PC-9 (cell line): ENCODE measurements at regions not wholly inside any gene's neighbourhood (a gene's known extent, or its start where the extent isn't known, plus 50 kb on each side); places are given as distances from the start of the nearest gene placed in this dataset.

Experiments
- BruUV-seq: library from RNA; stranded (reverse); fragments of 400-500 nt; replicated peaks from 2 replicates; lab custom pipeline; 2021; lab: Mats Ljungman, UMichigan
- CTCF ChIA-PET: fragments of 300-600 bp; sonication (Branson Sonifier 250); formaldehyde crosslinking; loops from one replicate; lab custom pipeline; 2022; ENCODE audit warnings: antibody characterized with exemption; lab: Charles Lee
- POLR2A ChIA-PET: fragments of 300-600 bp; sonication (Branson Sonifier 250); formaldehyde crosslinking; loops from one replicate; lab custom pipeline; 2022; ENCODE audit warnings: antibody characterized with exemption; ENCODE audit not compliant: unreplicated experiment; lab: Charles Lee
- DNase-seq, 2 experiments: peaks; one replicate each; pipeline versions ENCODE4 v3.0.0 to v3.0.0-alpha.2; 2015 to 2022; ENCODE audit warnings: mixed read lengths in 1 of 2
- H2AFZ ChIP-seq: fragments of 200-600 bp; sonication (generic); 2 replicates; pipeline ENCODE4 v1.8.1; 2017; ENCODE audit warnings: antibody characterized with exemption
- H3F3A ChIP-seq: fragments of 200-600 bp; sonication (generic); 2 replicates; pipeline ENCODE4 v1.8.1; 2017; ENCODE audit warnings: antibody characterized with exemption, mild to moderate bottlenecking, low read depth; ENCODE audit not compliant: insufficient read depth
- H3K27ac ChIP-seq: fragments of 200-600 bp; sonication (generic); 2 replicates; pipeline ENCODE4 v1.6.1; 2016; ENCODE audit warnings: mixed run types
- H3K27me3 ChIP-seq: fragments of 200-600 bp; sonication (generic); 2 replicates; pipeline ENCODE4 v1.6.1; 2016; ENCODE audit warnings: low read depth, mixed run types; ENCODE audit not compliant: insufficient read depth
- H3K36me3 ChIP-seq: fragments of 200-600 bp; sonication (generic); 2 replicates; pipeline ENCODE4 v1.6.1; 2016; ENCODE audit warnings: low read depth, mixed run types
- H3K4me1 ChIP-seq: fragments of 200-600 bp; sonication (generic); replicated peaks from 2 replicates; pipeline ENCODE4 v1.6.1; 2016; ENCODE audit warnings: mixed run types; ENCODE audit not compliant: insufficient read depth
- H3K4me2 ChIP-seq: fragments of 200-600 bp; sonication (generic); 2 replicates; pipeline ENCODE4 v1.6.1; 2017; ENCODE audit warnings: mixed run types
- H3K4me3 ChIP-seq: fragments of 200-600 bp; sonication (generic); 2 replicates; pipeline ENCODE4 v1.6.1; 2016; ENCODE audit warnings: mixed run types
- H3K79me2 ChIP-seq: fragments of 200-600 bp; sonication (generic); 2 replicates; pipeline ENCODE4 v1.6.1; 2017; ENCODE audit warnings: low read depth, mixed run types
- H3K9me2 ChIP-seq: fragments of 200-600 bp; sonication (generic); 2 replicates; pipeline ENCODE4 v1.8.1; 2017; ENCODE audit warnings: mild to moderate bottlenecking; ENCODE audit not compliant: insufficient read depth
- H3K9me3 ChIP-seq: fragments of 200-600 bp; sonication (generic); 2 replicates; pipeline ENCODE4 v1.8.1; 2016; ENCODE audit warnings: low read depth; ENCODE audit not compliant: insufficient read depth
- H4K20me1 ChIP-seq: fragments of 200-600 bp; sonication (generic); 2 replicates; pipeline ENCODE4 v1.8.1; 2017; ENCODE audit not compliant: insufficient read depth
- EZH2 ChIP-seq: fragments of 200-600 bp; sonication (generic); IDR thresholded peaks from 2 replicates; pipeline ENCODE4 v1.8.0; 2017; ENCODE audit warnings: antibody characterized with exemption, low read depth
- intact Hi-C: fragments of 100-400 bp; cut with micrococcal nuclease; formaldehyde crosslinking; loops from one replicate; pipeline ENCODE4 v1.10.0; 2022; ENCODE audit not compliant: unreplicated experiment
- TF ChIP-seq, protein P1 (sequence below): fragments of 200-600 bp; sonication (generic); conservative IDR thresholded peaks from 2 replicates; pipeline ENCODE4 v1.6.1; 2017; ENCODE audit warnings: mixed run types, antibody characterized with exemption, mild to moderate bottlenecking, moderate library complexity

DNA sequence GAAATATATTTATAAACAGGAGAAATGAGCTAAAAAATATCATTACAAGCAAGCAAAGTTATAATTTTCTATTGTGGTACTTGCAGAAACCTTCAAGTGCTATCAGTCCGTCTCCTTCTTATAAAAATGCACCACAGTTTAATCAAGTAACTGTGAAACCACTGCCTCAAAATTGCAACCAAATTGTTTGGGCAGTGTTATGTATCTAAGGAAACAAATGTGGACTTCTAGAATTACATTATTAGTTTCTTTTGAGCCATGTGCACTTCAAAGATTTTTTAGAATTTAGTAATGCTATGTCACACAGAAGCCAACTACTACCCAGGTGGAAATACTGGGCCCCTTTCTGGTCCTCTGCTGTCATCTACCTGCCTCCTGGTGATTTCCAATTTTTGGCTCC is 495.6 kb downstream of the NYAP2 start:
- H3K4me3 ChIP-seq = no peak overlapping the region
- no peak overlapping the region for H2AFZ ChIP-seq
- no peak for DNase-seq
- H3K9me2 ChIP-seq = no peaks in the 10 kb centered on the region
- POLR2A ChIA-PET = no interaction called here
- no peak overlapping the region for H3K4me2 ChIP-seq
- H3K9me3 ChIP-seq = peaks cover 5% of the 10 kb centered on the region; the same call in 1 of the 2 replicates
- no peak for TF ChIP-seq EZH2
- TF ChIP-seq, protein P1, sequence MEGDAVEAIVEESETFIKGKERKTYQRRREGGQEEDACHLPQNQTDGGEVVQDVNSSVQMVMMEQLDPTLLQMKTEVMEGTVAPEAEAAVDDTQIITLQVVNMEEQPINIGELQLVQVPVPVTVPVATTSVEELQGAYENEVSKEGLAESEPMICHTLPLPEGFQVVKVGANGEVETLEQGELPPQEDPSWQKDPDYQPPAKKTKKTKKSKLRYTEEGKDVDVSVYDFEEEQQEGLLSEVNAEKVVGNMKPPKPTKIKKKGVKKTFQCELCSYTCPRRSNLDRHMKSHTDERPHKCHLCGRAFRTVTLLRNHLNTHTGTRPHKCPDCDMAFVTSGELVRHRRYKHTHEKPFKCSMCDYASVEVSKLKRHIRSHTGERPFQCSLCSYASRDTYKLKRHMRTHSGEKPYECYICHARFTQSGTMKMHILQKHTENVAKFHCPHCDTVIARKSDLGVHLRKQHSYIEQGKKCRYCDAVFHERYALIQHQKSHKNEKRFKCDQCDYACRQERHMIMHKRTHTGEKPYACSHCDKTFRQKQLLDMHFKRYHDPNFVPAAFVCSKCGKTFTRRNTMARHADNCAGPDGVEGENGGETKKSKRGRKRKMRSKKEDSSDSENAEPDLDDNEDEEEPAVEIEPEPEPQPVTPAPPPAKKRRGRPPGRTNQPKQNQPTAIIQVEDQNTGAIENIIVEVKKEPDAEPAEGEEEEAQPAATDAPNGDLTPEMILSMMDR = no peak
- H3K27me3 ChIP-seq = no peaks in the 10 kb centered on the region
- H3K36me3 ChIP-seq = no peaks in the 10 kb centered on the region
- no peaks in the 10 kb centered on the region for H3K4me1 ChIP-seq
- no peak overlapping the region for H3K27ac ChIP-seq
- no peaks in the 10 kb centered on the region for H3F3A ChIP-seq
- no peaks in the 10 kb centered on the region for H4K20me1 ChIP-seq
- no TSS peak for BruUV-seq
- CTCF ChIA-PET = no interaction called here
- no peaks in the 10 kb centered on the region for H3K79me2 ChIP-seq
- intact Hi-C loops = no loop called here

- no peaks in the 10 kb centered on the region for H3K36me3 ChIP-seq
- no peak overlapping the region for H3K27ac ChIP-seq
- POLR2A ChIA-PET = no interaction called here
- intact Hi-C loops = loop anchor here (1.0 kb wide), 1 partner anchor 905 kb away; the partner anchor contains the start of gene IRS1
- H3K9me3 ChIP-seq = peaks cover 9% of the 10 kb centered on the region; the same call in 1 of the 2 replicates
- TF ChIP-seq, protein P1 = no peak
- no peak for TF ChIP-seq EZH2
- H3K9me2 ChIP-seq = no peaks in the 10 kb centered on the region
- no peaks in the 10 kb centered on the region for H4K20me1 ChIP-seq
- no peak overlapping the region for H3K4me2 ChIP-seq
- BruUV-seq = no TSS peak
- H3K27me3 ChIP-seq = no peaks in the 10 kb centered on the region
- H3F3A ChIP-seq = no peaks in the 10 kb centered on the region
- no peak overlapping the region for H2AFZ ChIP-seq
- peaks cover 5% of the 10 kb centered on the region; the same call in 1 of the 2 replicates for H3K4me1 ChIP-seq
- DNase-seq = no peak
- H3K4me3 ChIP-seq = no peak overlapping the region
- H3K79me2 ChIP-seq = no peaks in the 10 kb centered on the region
- CTCF ChIA-PET = interaction anchor here (0.7 kb wide), 1 partner anchor 165 kb away, joined by 3 read pairs; no protein-coding TSS in a partner anchor
These were observed 494.9 kb downstream of the NYAP2 start for GRCh38 chr2:225894236-225894980.

DNA sequence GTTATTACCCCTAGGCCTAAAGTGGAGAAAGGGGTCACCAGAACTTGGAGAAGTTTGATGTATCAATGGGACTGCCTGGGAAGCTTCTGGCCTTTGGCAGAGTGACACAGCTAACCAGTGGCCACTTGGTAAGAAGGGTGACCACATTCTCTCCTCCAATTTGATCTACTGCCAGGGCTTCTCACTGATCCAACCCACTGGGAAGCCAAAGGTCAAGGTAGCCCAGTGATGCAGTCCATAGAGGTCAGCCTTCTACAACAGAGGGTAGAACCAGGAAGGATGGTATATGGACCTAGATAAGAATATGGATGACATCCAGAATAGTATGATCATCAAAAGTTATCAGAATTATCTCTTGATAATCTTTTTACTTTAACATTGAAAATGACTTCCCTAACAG is 493.6 kb downstream of the NYAP2 start:
- Histone ChIP-seq H3K79me2 (no peaks in the 10 kb centered on the region), H3K9me2 (no peaks in the 10 kb centered on the region), H3K27me3 (no peaks in the 10 kb centered on the region), H3K4me2 (no peak overlapping the region), H3K27ac (no peak overlapping the region), H2AFZ (no peak overlapping the region), H4K20me1 (no peaks in the 10 kb centered on the region), H3F3A (no peaks in the 10 kb centered on the region), H3K4me1 (peaks cover 8% of the 10 kb centered on the region; the same call in 1 of the 2 replicates), H3K4me3 (no peak overlapping the region), H3K36me3 (no peaks in the 10 kb centered on the region), H3K9me3 (peaks cover 15% of the 10 kb centered on the region; the same call in 1 of the 2 replicates)
- intact Hi-C loops = no loop called here
- TF ChIP-seq, protein P1 = no peak
- no peak for TF ChIP-seq EZH2
- DNase-seq = no peak
- no TSS peak for BruUV-seq
- CTCF ChIA-PET = no interaction called here
- POLR2A ChIA-PET = no interaction called here
